ENCODE measurements at regions not wholly inside any gene's neighbourhood (a gene's known extent, or its start where the extent isn't known, plus 50 kb on each side); places are given as distances from the start of the nearest gene placed in this dataset.

- Histone ChIP-seq H3K27ac (peak overlapping the region in 2 of 5 donors; percentile 44 to 54), H3K4me3 (no peak overlapping the region), H3K4me1 (replicated peaks in 1 of 2) (peaks cover 0 to 25% of the 10 kb centered on the region in 2 donors), H3K36me3 (replicated peaks in 1 of 2) (no peaks in the 10 kb centered on the region), H3K9me3 (replicated peaks in 1 of 3) (no peaks in the 10 kb centered on the region), H3K27me3 (no peaks in the 10 kb centered on the region)
- intact Hi-C loops (cut with DNase I), result no loop called here
- 23 to 40% (median 32%) methylated on average over 7 of the region's 7 CpGs for WGBS, 4 donors
- peak; percentile 30 to 69 (median 46) for DNase-seq
- TF ChIP-seq POLR2A (IDR thresholded peaks at IDR 0.05) (no peak), CTCF (IDR thresholded peaks at IDR 0.05) (no peak)
Measured at GRCh38 chr1:201593200-201593921, 54.4 kb downstream of the NAV1 start.

- H3K27ac ChIP-seq, result no peak overlapping the region
- 50 to 57% (median 52%) methylated on average over 7 to 9 of the region's 9 CpGs for WGBS, 4 donors
- intact Hi-C loops (cut with DNase I), result no loop called here
Measured at GRCh38 chr1:201594575-201595245, 55.8 kb downstream of the NAV1 start.

GRCh38 chr1:201595381-201595780, 56.5 kb downstream of the NAV1 start:
- peaks cover 0 to 28% of the 10 kb centered on the region in 2 donors for H3K4me1 ChIP-seq (replicated peaks in 1 of 2)
- no peak for DNase-seq
- H3K27ac ChIP-seq, result no peak overlapping the region
- H3K4me3 ChIP-seq, result no peak overlapping the region
- intact Hi-C loops (cut with DNase I), result no loop called here
- H3K36me3 ChIP-seq (replicated peaks in 1 of 2), result no peaks in the 10 kb centered on the region
- 65 to 76% (median 73%) methylated on average over 3 to 4 of the region's 4 CpGs for WGBS, 4 donors
- no peaks in the 10 kb centered on the region for H3K27me3 ChIP-seq
- TF ChIP-seq POLR2A (IDR thresholded peaks at IDR 0.05) (no peak), CTCF (IDR thresholded peaks at IDR 0.05) (no peak)
- H3K9me3 ChIP-seq (replicated peaks in 1 of 3), result no peaks in the 10 kb centered on the region

More at GRCh38 chr1:201594575-201595245, 55.8 kb downstream of the NAV1 start:
- H3K4me1 ChIP-seq (replicated peaks in 1 of 2), result peaks cover 0 to 28% of the 10 kb centered on the region in 2 donors
- TF ChIP-seq POLR2A (IDR thresholded peaks at IDR 0.05) (no peak), CTCF (IDR thresholded peaks at IDR 0.05) (no peak)
- H3K9me3 ChIP-seq (replicated peaks in 1 of 3), result no peaks in the 10 kb centered on the region
- H3K4me3 ChIP-seq, result no peak overlapping the region
- H3K27me3 ChIP-seq, result no peaks in the 10 kb centered on the region
- no peaks in the 10 kb centered on the region for H3K36me3 ChIP-seq (replicated peaks in 1 of 2)
- no peak for DNase-seq

- peaks cover 0 to 28% of the 10 kb centered on the region in 2 donors for H3K4me1 ChIP-seq (replicated peaks in 1 of 2)
- H3K9me3 ChIP-seq (replicated peaks in 1 of 3), result no peaks in the 10 kb centered on the region
- H3K4me3 ChIP-seq, result no peak overlapping the region
- TF ChIP-seq POLR2A (IDR thresholded peaks at IDR 0.05), result no peak
- no peak for TF ChIP-seq CTCF (IDR thresholded peaks at IDR 0.05)
- 79 to 85% (median 79%) methylated on average over 4 of the region's 4 CpGs for WGBS, 4 donors
- DNase-seq, result no peak
- H3K27me3 ChIP-seq, result no peaks in the 10 kb centered on the region
- no peaks in the 10 kb centered on the region for H3K36me3 ChIP-seq (replicated peaks in 1 of 2)
- intact Hi-C loops (cut with DNase I), result no loop called here
- no peak overlapping the region for H3K27ac ChIP-seq
Measured at GRCh38 chr1:201596101-201596868, 57.4 kb downstream of the NAV1 start.
